ENCODE measurements at regions not wholly inside any gene's neighbourhood (a gene's known extent, or its start where the extent isn't known, plus 50 kb on each side); places are given as distances from the start of the nearest gene placed in this dataset.

- H3K4me3 Mint-ChIP-seq (ENCODE audit: unreplicated experiment) = no peak overlapping the region
- H3K36me3 Mint-ChIP-seq (ENCODE audit: low read depth) = no peaks in the 10 kb centered on the region
- H3K27ac Mint-ChIP-seq (ENCODE audit: unreplicated experiment) = no peak overlapping the region
- peaks cover 4% of the 10 kb centered on the region for H3K9me3 Mint-ChIP-seq (ENCODE audit: low read depth)
- H3K27me3 Mint-ChIP-seq (ENCODE audit: low read depth) = peaks cover 5% of the 10 kb centered on the region
- no peaks in the 10 kb centered on the region for H3K4me1 Mint-ChIP-seq (ENCODE audit: low read depth)
- DNase-seq (ENCODE audit: low spot score) = no peak
- TF ChIP-seq, protein P1, sequence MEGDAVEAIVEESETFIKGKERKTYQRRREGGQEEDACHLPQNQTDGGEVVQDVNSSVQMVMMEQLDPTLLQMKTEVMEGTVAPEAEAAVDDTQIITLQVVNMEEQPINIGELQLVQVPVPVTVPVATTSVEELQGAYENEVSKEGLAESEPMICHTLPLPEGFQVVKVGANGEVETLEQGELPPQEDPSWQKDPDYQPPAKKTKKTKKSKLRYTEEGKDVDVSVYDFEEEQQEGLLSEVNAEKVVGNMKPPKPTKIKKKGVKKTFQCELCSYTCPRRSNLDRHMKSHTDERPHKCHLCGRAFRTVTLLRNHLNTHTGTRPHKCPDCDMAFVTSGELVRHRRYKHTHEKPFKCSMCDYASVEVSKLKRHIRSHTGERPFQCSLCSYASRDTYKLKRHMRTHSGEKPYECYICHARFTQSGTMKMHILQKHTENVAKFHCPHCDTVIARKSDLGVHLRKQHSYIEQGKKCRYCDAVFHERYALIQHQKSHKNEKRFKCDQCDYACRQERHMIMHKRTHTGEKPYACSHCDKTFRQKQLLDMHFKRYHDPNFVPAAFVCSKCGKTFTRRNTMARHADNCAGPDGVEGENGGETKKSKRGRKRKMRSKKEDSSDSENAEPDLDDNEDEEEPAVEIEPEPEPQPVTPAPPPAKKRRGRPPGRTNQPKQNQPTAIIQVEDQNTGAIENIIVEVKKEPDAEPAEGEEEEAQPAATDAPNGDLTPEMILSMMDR (IDR thresholded peaks at IDR 0.05) = no peak
These were observed 62.7 kb downstream of the NPTX2 start for GRCh38 chr7:98679741-98680140.

GRCh38 chr7:98681511-98681910 is 64.4 kb downstream of the NPTX2 start:
- no peaks in the 10 kb centered on the region for H3K4me1 Mint-ChIP-seq (ENCODE audit: low read depth)
- no peak for DNase-seq (ENCODE audit: low spot score)
- H3K27me3 Mint-ChIP-seq (ENCODE audit: low read depth) = peaks cover 11% of the 10 kb centered on the region
- no peak overlapping the region for H3K4me3 Mint-ChIP-seq (ENCODE audit: unreplicated experiment)
- no peaks in the 10 kb centered on the region for H3K36me3 Mint-ChIP-seq (ENCODE audit: low read depth)
- no peak overlapping the region for H3K27ac Mint-ChIP-seq (ENCODE audit: unreplicated experiment)
- H3K9me3 Mint-ChIP-seq (ENCODE audit: low read depth) = peaks cover 8% of the 10 kb centered on the region
- TF ChIP-seq, protein P1 (IDR thresholded peaks at IDR 0.05) = no peak

GRCh38 chr7:98681951-98682350 is 64.9 kb downstream of the NPTX2 start:
- Mint-ChIP-seq H3K9me3 (ENCODE audit: low read depth) (peaks cover 10% of the 10 kb centered on the region), H3K27ac (ENCODE audit: unreplicated experiment) (no peak overlapping the region), H3K4me1 (ENCODE audit: low read depth) (no peaks in the 10 kb centered on the region), H3K4me3 (ENCODE audit: unreplicated experiment) (no peak overlapping the region), H3K27me3 (ENCODE audit: low read depth) (peaks cover 13% of the 10 kb centered on the region), H3K36me3 (ENCODE audit: low read depth) (no peaks in the 10 kb centered on the region)
- TF ChIP-seq, protein P1 (IDR thresholded peaks at IDR 0.05) = no peak
- no peak for DNase-seq (ENCODE audit: low spot score)

DNA sequence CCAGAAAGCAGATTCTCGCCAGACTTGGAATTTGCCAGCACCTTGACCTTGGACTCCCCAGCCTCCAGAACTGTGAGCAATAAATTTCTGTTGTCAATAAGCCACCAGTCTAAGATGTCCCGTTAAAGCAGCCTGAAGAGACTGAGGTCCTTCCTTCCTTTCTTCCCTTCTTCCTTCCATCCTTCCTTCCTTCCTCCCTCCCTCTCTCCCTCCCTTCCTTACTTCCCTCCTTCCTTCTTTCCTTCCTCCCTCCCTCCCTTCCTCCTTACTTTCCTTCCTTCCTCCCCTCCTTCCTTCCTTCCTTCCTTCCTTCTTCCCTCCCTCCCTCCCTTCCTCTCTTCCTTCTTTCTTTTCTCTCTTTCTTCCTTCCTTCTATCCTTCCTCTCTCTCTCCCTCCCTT is 66.4 kb downstream of the NPTX2 start:
- H3K4me3 Mint-ChIP-seq (ENCODE audit: unreplicated experiment) = no peak overlapping the region
- no peak for DNase-seq (ENCODE audit: low spot score)

DNA sequence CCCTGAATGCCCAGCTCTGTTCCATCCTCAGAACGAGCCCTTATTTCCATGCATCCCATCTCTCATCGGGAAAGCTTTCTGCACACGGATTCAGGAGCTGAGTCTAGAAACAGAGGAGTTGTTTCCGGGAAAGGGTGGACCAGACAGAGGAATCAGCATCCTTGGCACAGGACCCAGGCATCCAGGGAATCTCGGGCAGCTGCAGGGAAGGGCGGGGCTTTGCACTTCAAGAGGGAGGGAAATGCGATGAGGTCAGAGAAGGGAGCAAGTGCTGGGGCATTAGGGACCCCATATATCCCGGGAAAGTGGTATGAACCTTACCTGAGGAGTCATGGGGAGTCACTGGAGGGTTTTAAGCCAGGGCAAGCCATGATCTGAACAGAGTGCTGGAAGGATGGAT is 68.5 kb downstream of the NPTX2 start:
- Mint-ChIP-seq H3K4me1 (ENCODE audit: low read depth) (no peaks in the 10 kb centered on the region), H3K36me3 (ENCODE audit: low read depth) (peaks cover 2% of the 10 kb centered on the region), H3K4me3 (ENCODE audit: unreplicated experiment) (no peak overlapping the region), H3K27ac (ENCODE audit: unreplicated experiment) (no peak overlapping the region), H3K27me3 (ENCODE audit: low read depth) (peaks cover 13% of the 10 kb centered on the region), H3K9me3 (ENCODE audit: low read depth) (peaks cover 12% of the 10 kb centered on the region)
- TF ChIP-seq, protein P1 (IDR thresholded peaks at IDR 0.05) = no peak
- no peak for DNase-seq (ENCODE audit: low spot score)

More for the DNA sequence above, 66.4 kb downstream of the NPTX2 start:
- Mint-ChIP-seq H3K27me3 (ENCODE audit: low read depth) (peaks cover 13% of the 10 kb centered on the region), H3K4me1 (ENCODE audit: low read depth) (no peaks in the 10 kb centered on the region), H3K27ac (ENCODE audit: unreplicated experiment) (no peak overlapping the region), H3K9me3 (ENCODE audit: low read depth) (peaks cover 8% of the 10 kb centered on the region), H3K36me3 (ENCODE audit: low read depth) (peaks cover 2% of the 10 kb centered on the region)
- TF ChIP-seq, protein P1 (IDR thresholded peaks at IDR 0.05) = no peak
